ENCODE measurements at regions not wholly inside any gene's neighbourhood (a gene's known extent, or its start where the extent isn't known, plus 50 kb on each side); places are given as distances from the start of the nearest gene placed in this dataset.

DNA sequence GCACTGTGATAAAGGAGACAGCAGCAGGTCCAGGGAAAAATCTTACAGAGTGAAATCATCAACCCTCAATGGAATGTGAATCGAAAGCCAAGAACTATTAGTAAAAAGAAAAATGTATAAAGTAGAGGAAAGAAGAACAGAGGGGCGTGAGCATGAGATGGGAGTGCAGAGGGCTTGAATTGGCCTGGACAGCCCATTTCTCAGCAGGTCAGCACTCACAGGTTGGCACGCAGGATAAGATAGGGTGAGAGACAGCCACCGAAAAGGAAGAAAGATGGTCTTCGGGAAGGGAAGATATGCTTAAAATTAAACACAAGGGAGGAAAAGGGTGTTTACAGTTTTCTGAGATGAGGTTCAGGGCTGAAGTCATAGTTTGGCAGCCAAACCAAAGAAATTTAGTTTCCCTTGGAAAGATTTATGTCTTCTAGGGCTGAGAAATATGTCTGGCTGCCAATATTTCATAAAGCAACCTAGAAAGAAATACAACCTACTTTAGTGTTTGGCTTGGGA lies 524.7 kb downstream of the SPATA31D1 start:
- H3K4me3 Mint-ChIP-seq: no peak overlapping the region

DNA sequence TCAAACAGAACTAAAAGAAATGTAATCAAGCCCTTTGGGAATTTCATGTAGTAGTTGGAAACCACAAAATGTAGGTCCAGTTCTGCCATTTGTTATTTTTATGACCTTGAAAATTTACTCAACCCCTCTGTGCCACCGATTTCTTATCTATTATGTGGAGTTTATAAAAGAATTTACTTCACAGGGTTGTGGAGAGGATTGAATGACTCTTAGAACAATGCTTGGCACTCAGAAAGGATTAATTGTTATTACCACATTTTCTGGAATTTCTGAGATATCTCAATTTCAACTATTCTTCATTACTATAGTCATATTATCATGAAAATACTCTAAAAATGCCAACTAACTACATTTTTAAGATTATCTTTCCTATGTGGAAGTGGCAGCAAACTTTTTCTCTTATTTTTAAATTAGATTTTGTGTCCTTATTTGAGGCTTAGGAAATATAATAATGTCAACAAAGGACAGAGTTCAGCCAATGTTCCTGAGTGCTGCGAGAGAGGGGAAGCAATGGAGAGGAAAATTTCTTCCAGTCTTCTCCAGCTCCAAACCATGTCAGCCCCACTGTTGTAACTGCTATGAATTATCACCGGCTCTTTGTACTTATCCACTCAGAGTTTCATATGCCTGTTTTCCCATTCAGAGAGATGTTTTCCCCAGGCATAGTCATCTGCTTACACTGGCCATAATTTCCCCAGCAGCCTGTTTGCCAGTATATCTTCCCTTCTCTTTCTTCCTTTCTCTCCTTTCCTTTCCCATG lies 525.6 kb downstream of the SPATA31D1 start:
- no peaks in the 10 kb centered on the region for H3K4me1 Mint-ChIP-seq
- Histone ChIP-seq H3K36me3 (ENCODE audit: control insufficient read depth, insufficient read depth, low read length) (no peaks in the 10 kb centered on the region), H3K9me3 (ENCODE audit: control insufficient read depth, low read length) (peaks cover 2% of the 10 kb centered on the region), H3K27me3 (ENCODE audit: control insufficient read depth, insufficient read depth, low read length, poor library complexity, severe bottlenecking) (peaks cover 4% of the 10 kb centered on the region), H3K9ac (ENCODE audit: extremely low read depth, low read length, poor library complexity, severe bottlenecking) (no peak overlapping the region), H3K27ac (ENCODE audit: low read depth, low read length) (no peak overlapping the region), H3K4me1 (ENCODE audit: control insufficient read depth, insufficient read depth, low read length) (no peaks in the 10 kb centered on the region), H3K4me3 (ENCODE audit: low read length) (no peak overlapping the region)
- H3K27me3 Mint-ChIP-seq (ENCODE audit: insufficient read depth): no peaks in the 10 kb centered on the region
- no peak for DNase-seq
- no peak overlapping the region for H3K27ac Mint-ChIP-seq
- no peaks in the 10 kb centered on the region for H3K36me3 Mint-ChIP-seq (ENCODE audit: low read depth)
- no peak overlapping the region for H3K4me3 Mint-ChIP-seq
- H3K9me3 Mint-ChIP-seq: peaks cover 3% of the 10 kb centered on the region
- TF ChIP-seq, protein P1, sequence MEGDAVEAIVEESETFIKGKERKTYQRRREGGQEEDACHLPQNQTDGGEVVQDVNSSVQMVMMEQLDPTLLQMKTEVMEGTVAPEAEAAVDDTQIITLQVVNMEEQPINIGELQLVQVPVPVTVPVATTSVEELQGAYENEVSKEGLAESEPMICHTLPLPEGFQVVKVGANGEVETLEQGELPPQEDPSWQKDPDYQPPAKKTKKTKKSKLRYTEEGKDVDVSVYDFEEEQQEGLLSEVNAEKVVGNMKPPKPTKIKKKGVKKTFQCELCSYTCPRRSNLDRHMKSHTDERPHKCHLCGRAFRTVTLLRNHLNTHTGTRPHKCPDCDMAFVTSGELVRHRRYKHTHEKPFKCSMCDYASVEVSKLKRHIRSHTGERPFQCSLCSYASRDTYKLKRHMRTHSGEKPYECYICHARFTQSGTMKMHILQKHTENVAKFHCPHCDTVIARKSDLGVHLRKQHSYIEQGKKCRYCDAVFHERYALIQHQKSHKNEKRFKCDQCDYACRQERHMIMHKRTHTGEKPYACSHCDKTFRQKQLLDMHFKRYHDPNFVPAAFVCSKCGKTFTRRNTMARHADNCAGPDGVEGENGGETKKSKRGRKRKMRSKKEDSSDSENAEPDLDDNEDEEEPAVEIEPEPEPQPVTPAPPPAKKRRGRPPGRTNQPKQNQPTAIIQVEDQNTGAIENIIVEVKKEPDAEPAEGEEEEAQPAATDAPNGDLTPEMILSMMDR (conservative IDR thresholded peaks at IDR 0.05): no peak
- 80 to 92% methylated on average over 2 to 3 of the region's 3 CpGs for WGBS, 2 experiments (ENCODE audit: insufficient coverage in 1 of 2, insufficient read length in 1 of 2)

More for the DNA sequence above, 524.7 kb downstream of the SPATA31D1 start:
- Histone ChIP-seq H3K9me3 (ENCODE audit: control insufficient read depth, low read length) (peaks cover 9% of the 10 kb centered on the region), H3K27ac (ENCODE audit: low read depth, low read length) (no peak overlapping the region), H3K36me3 (ENCODE audit: control insufficient read depth, insufficient read depth, low read length) (no peaks in the 10 kb centered on the region), H3K4me3 (ENCODE audit: low read length) (no peak overlapping the region), H3K4me1 (ENCODE audit: control insufficient read depth, insufficient read depth, low read length) (no peaks in the 10 kb centered on the region), H3K9ac (ENCODE audit: extremely low read depth, low read length, poor library complexity, severe bottlenecking) (no peak overlapping the region), H3K27me3 (ENCODE audit: control insufficient read depth, insufficient read depth, low read length, poor library complexity, severe bottlenecking) (peaks cover 4% of the 10 kb centered on the region)
- Mint-ChIP-seq H3K36me3 (ENCODE audit: low read depth) (no peaks in the 10 kb centered on the region), H3K4me1 (no peaks in the 10 kb centered on the region), H3K27ac (no peak overlapping the region), H3K27me3 (ENCODE audit: insufficient read depth) (no peaks in the 10 kb centered on the region), H3K9me3 (peaks cover 7% of the 10 kb centered on the region)
- DNase-seq: no peak
- TF ChIP-seq, protein P1 (conservative IDR thresholded peaks at IDR 0.05): no peak
- WGBS, 2 experiments (ENCODE audit: insufficient coverage in 1 of 2, insufficient read length in 1 of 2): 89 to 92% methylated on average over 5 of the region's 5 CpGs

DNA sequence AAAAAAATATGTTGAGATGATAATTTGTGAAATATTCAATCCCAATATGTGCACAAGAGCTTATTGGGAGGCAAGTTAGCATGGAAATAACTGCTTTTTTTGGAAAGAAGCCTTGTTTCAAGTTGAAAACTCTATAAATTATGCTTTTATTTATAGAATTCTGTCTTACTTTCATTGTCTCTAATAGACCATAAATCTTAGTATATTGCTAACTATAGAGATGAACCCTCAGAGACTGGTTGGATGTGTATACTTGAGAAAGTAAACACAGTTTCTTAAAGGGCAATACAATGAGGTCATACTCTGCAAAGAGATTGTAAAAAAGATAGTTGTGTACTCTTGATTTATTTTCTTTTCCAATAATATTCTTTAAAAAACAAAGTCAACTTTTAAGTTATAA lies 530.3 kb downstream of the SPATA31D1 start:
- H3K9ac ChIP-seq (ENCODE audit: extremely low read depth, low read length, poor library complexity, severe bottlenecking): no peak overlapping the region

More for the DNA sequence above, 530.3 kb downstream of the SPATA31D1 start:
- H3K27me3 Mint-ChIP-seq (ENCODE audit: insufficient read depth): no peaks in the 10 kb centered on the region
- no peak for DNase-seq
- Histone ChIP-seq H3K9me3 (ENCODE audit: control insufficient read depth, low read length) (no peaks in the 10 kb centered on the region), H3K4me1 (ENCODE audit: control insufficient read depth, insufficient read depth, low read length) (no peaks in the 10 kb centered on the region), H3K36me3 (ENCODE audit: control insufficient read depth, insufficient read depth, low read length) (no peaks in the 10 kb centered on the region), H3K4me3 (ENCODE audit: low read length) (no peak overlapping the region), H3K27ac (ENCODE audit: low read depth, low read length) (no peak overlapping the region), H3K27me3 (ENCODE audit: control insufficient read depth, insufficient read depth, low read length, poor library complexity, severe bottlenecking) (peaks cover 4% of the 10 kb centered on the region)
- H3K27ac Mint-ChIP-seq: no peak overlapping the region
- TF ChIP-seq, protein P1 (conservative IDR thresholded peaks at IDR 0.05): no peak
- no peak overlapping the region for H3K4me3 Mint-ChIP-seq
- no peaks in the 10 kb centered on the region for H3K4me1 Mint-ChIP-seq
- no peaks in the 10 kb centered on the region for H3K9me3 Mint-ChIP-seq
- H3K36me3 Mint-ChIP-seq (ENCODE audit: low read depth): no peaks in the 10 kb centered on the region
